CD4-positive, alpha-beta T cell (primary cell): ENCODE measurements at regions not wholly inside any gene's neighbourhood (a gene's known extent, or its start where the extent isn't known, plus 50 kb on each side); places are given as distances from the start of the nearest gene placed in this dataset.

ENCODE experiments used
- ATAC-seq: fragments of 200-7000 bp; cut with Tn5 transposase; one replicate; pipeline ENCODE4 v1.10.0; 2022; ENCODE audit warnings: mild to moderate bottlenecking; ENCODE audit not compliant: poor library complexity
- CTCF ChIA-PET: fragments of 350-600 bp; sonication (Branson Sonifier 250); formaldehyde crosslinking; loops from one replicate; lab custom pipeline; 2021; ENCODE audit warnings: antibody characterized with exemption, inconsistent platforms; lab: Charles Lee
- POLR2A ChIA-PET: fragments of 350-600 bp; sonication (Branson Sonifier 250); formaldehyde crosslinking; loops from one replicate; lab custom pipeline; 2021; ENCODE audit warnings: antibody characterized with exemption, inconsistent platforms; lab: Charles Lee
- DNase-seq, 14 experiments: peaks; one replicate each; pipeline ENCODE4 v3.0.0-alpha.2; 2013 to 2020; ENCODE audit warnings: mixed read lengths in 2 of 14
- H3K27ac ChIP-seq, 2 donors: one replicate each; pipeline versions ENCODE4 v1.5.1 to v1.7.0; 2013; ENCODE audit warnings: low read length in 2 of 2, low read depth in 1 of 2, mild to moderate bottlenecking in 1 of 2
- H3K27me3 ChIP-seq, 2 experiments: 1 replicate in 1 of 2; 2 replicates in 1 of 2; pipeline versions ENCODE4 v1.6.1 to v1.7.0; 2013; ENCODE audit warnings: low read length in 2 of 2, control low read depth in 1 of 2, mild to moderate bottlenecking in 1 of 2, moderate library complexity in 1 of 2; ENCODE audit not compliant: insufficient read depth in 2 of 2, control insufficient read depth in 1 of 2
- H3K36me3 ChIP-seq: one replicate; pipeline ENCODE4 v1.6.1; 2013; ENCODE audit warnings: low read length, control low read depth; ENCODE audit not compliant: insufficient read depth
- H3K4me1 ChIP-seq: one replicate; pipeline ENCODE4 v1.6.1; 2013; ENCODE audit warnings: low read length, control low read depth; ENCODE audit not compliant: insufficient read depth
- H3K4me3 ChIP-seq: one replicate; pipeline ENCODE4 v1.5.1; 2013; ENCODE audit warnings: mild to moderate bottlenecking, low read length, moderate library complexity
- H3K9me3 ChIP-seq, 2 experiments: 1 replicate in 1 of 2; 2 replicates in 1 of 2; pipeline versions ENCODE4 v1.6.1 to v1.7.0; 2013; ENCODE audit warnings: low read length in 2 of 2, mild to moderate bottlenecking in 2 of 2, control low read depth in 1 of 2, moderate library complexity in 1 of 2; ENCODE audit not compliant: control insufficient read depth in 1 of 2, insufficient read depth in 1 of 2
- H3K27ac Mint-ChIP-seq: one replicate; pipeline ENCODE4 v1.8.0; 2020; ENCODE audit warnings: mixed read lengths
- H3K27me3 Mint-ChIP-seq: one replicate; pipeline ENCODE4 v1.8.0; 2021; ENCODE audit warnings: mixed read lengths
- H3K36me3 Mint-ChIP-seq: one replicate; pipeline ENCODE4 v1.8.0; 2021; ENCODE audit warnings: low read depth, mixed read lengths
- H3K4me1 Mint-ChIP-seq: one replicate; pipeline ENCODE4 v1.8.0; 2021; ENCODE audit warnings: low read depth, mixed read lengths
- H3K4me3 Mint-ChIP-seq: one replicate; pipeline ENCODE4 v1.8.0; 2020; ENCODE audit warnings: mild to moderate bottlenecking, mixed read lengths
- H3K9me3 Mint-ChIP-seq: one replicate; pipeline ENCODE4 v1.8.0; 2020; ENCODE audit warnings: mixed read lengths
- CTCF ChIP-seq: fragments of 200-600 bp; IDR thresholded peaks from one replicate; pipeline ENCODE4 v1.8.0; 2022; ENCODE audit warnings: antibody characterized with exemption, mild to moderate bottlenecking
- intact Hi-C, 2 experiments: fragments of 100-400 bp; cut with DNase I in 1 of 2; cut with micrococcal nuclease in 1 of 2; formaldehyde crosslinking; loops; one replicate each; pipeline versions ENCODE4 v1.15.1 to v1.9.0; 2023 to 2025; cut with DNase I, micrococcal nuclease

GRCh38 chr6:9143140-9143539 is 707.8 kb upstream of the SLC35B3 start:
- no peak for TF ChIP-seq CTCF
- peaks cover 8% of the 10 kb centered on the region for H3K9me3 Mint-ChIP-seq
- H3K27ac Mint-ChIP-seq = no peak overlapping the region
- no peaks in the 10 kb centered on the region for H3K4me1 Mint-ChIP-seq
- Histone ChIP-seq H3K9me3 (peaks cover 0 to 5% of the 10 kb centered on the region in 2 experiments), H3K27ac (no peak overlapping the region), H3K27me3 (no peaks in the 10 kb centered on the region), H3K4me3 (no peak overlapping the region), H3K36me3 (no peaks in the 10 kb centered on the region), H3K4me1 (no peaks in the 10 kb centered on the region)
- no peaks in the 10 kb centered on the region for H3K27me3 Mint-ChIP-seq
- intact Hi-C loops = no loop called here
- ChIA-PET CTCF (no interaction called here), POLR2A (no interaction called here)
- H3K36me3 Mint-ChIP-seq = no peaks in the 10 kb centered on the region
- DNase-seq (no peak), ATAC-seq (no peak)
- H3K4me3 Mint-ChIP-seq = no peak overlapping the region

- TF ChIP-seq CTCF = no peak
- intact Hi-C loops = no loop called here
- POLR2A ChIA-PET = no interaction called here
- no peak overlapping the region for H3K4me3 Mint-ChIP-seq
- no peaks in the 10 kb centered on the region for H3K36me3 Mint-ChIP-seq
- Histone ChIP-seq H3K4me1 (no peaks in the 10 kb centered on the region), H3K27ac (no peak overlapping the region), H3K9me3 (peaks cover 0 to 5% of the 10 kb centered on the region in 2 experiments), H3K27me3 (no peaks in the 10 kb centered on the region), H3K4me3 (no peak overlapping the region), H3K36me3 (no peaks in the 10 kb centered on the region)
- H3K4me1 Mint-ChIP-seq = no peaks in the 10 kb centered on the region
- peaks cover 8% of the 10 kb centered on the region for H3K9me3 Mint-ChIP-seq
- CTCF ChIA-PET = no interaction called here
- ATAC-seq = no peak
- H3K27me3 Mint-ChIP-seq = no peaks in the 10 kb centered on the region
- H3K27ac Mint-ChIP-seq = no peak overlapping the region
- DNase-seq = no peak
Observed at GRCh38 chr6:9140951-9141460, 705.7 kb upstream of the SLC35B3 start.

GRCh38 chr6:9140172-9140571 is 704.8 kb upstream of the SLC35B3 start:
- no peaks in the 10 kb centered on the region for H3K36me3 ChIP-seq
- H3K4me1 Mint-ChIP-seq = no peaks in the 10 kb centered on the region
- H3K9me3 Mint-ChIP-seq = peaks cover 8% of the 10 kb centered on the region
- no peaks in the 10 kb centered on the region for H3K4me1 ChIP-seq
- no peak overlapping the region for H3K4me3 Mint-ChIP-seq
- intact Hi-C loops = no loop called here
- no peak overlapping the region for H3K4me3 ChIP-seq
- no peak for TF ChIP-seq CTCF
- ChIA-PET CTCF (no interaction called here), POLR2A (no interaction called here)
- H3K36me3 Mint-ChIP-seq = no peaks in the 10 kb centered on the region
- no peaks in the 10 kb centered on the region for H3K27me3 ChIP-seq
- H3K27me3 Mint-ChIP-seq = no peaks in the 10 kb centered on the region
- DNase-seq = no peak
- ATAC-seq = no peak
- peaks cover 0 to 6% of the 10 kb centered on the region in 2 experiments for H3K9me3 ChIP-seq
- H3K27ac Mint-ChIP-seq = no peak overlapping the region
- no peak overlapping the region for H3K27ac ChIP-seq
